NCI-H2107 treated with DMSO at 0.1 percent for 48 hours (cell line): ENCODE measurements at regions not wholly inside any gene's neighbourhood (a gene's known extent, or its start where the extent isn't known, plus 50 kb on each side); places are given as distances from the start of the nearest gene placed in this dataset.
A peak's percentile ranks its signal among the peaks of the same experiment; 100 is the strongest.

Source experiments
- DNase-seq: peaks from one replicate; lab custom pipeline; 2025; ENCODE audit not compliant: unreplicated experiment; lab: John Stamatoyannopoulos, UW

DNA sequence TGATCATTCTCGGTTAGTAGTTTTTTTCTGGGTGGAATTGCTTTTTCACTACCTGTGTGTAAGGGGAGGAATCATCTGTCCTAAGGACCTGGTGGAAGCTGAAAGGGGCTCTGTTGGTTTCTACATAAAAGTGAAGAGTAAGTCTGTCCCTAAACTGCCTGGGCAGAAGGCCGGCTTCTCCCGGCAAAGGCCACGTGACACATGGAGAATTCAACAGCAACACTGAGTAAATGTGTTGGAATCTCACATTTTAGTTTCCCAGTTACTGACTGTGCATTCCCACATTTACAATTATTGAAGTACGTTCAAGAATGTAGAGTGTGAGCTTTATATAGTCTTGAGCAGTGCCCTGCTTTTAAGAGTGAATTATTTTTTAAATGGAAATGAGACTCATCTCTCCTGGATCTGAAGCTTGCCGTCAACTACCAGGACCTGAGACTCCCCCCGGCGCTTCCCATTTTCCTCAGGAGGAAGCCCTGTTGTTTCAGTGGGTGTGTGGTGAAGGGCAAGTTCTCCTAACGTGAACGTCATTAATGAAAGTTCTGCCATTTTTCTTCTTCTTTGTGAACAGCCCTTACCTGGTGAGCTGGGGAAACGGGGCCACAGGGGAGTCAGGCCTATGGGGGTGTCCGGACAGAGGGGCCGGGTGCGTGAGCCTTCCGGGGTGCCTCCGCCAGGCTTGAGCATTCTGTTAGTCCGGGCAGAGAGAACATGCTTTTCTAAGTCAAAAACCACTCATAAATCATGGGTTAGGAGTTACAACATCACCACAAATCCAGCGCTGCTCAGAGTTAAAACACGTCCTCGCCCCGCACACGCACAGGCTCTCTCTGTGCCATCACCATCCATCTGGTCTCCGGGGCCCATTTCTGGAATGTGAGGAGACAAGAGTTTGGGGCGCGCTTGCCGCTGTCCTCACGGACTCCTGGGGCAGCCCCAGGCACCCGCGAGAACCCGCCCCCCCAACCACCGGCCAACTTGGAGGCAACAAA, 56.6 kb upstream of the SMOC2 start:
- no peak for DNase-seq

DNA sequence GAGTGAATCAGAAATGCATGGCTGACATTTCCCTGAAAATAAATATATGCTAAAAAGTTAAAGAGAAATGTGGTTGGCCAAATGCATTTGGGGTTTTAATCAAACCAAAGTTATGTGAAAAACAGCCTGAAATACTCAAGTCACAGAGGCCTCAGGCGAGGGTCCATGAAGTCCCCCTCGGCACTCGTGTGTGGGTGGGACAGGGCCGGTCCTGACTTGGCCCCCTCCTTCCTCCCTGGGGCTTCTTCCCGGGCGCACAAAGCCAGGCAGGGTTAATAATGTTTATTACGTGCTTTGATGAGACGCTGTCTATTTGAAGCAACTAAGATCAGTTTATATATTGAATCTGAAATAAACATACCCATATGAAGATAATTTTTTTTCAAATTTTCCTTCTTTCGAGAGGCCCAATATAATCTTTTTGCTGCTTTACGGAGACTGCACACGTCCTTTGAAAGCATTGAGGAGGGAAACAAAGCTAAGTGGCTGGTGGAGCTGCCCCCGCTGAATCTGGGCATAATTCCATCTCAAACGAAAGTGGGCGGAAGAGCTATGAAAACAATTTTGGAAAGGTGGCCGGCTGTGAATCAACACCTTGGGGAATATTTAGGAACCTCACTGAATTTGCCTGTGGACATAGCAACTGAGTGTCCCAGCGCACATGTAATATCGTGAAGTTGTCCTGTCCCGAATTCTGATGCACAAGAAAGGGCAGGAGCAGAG, 55.8 kb upstream of the SMOC2 start:
- peak; percentile 28 for DNase-seq

DNA sequence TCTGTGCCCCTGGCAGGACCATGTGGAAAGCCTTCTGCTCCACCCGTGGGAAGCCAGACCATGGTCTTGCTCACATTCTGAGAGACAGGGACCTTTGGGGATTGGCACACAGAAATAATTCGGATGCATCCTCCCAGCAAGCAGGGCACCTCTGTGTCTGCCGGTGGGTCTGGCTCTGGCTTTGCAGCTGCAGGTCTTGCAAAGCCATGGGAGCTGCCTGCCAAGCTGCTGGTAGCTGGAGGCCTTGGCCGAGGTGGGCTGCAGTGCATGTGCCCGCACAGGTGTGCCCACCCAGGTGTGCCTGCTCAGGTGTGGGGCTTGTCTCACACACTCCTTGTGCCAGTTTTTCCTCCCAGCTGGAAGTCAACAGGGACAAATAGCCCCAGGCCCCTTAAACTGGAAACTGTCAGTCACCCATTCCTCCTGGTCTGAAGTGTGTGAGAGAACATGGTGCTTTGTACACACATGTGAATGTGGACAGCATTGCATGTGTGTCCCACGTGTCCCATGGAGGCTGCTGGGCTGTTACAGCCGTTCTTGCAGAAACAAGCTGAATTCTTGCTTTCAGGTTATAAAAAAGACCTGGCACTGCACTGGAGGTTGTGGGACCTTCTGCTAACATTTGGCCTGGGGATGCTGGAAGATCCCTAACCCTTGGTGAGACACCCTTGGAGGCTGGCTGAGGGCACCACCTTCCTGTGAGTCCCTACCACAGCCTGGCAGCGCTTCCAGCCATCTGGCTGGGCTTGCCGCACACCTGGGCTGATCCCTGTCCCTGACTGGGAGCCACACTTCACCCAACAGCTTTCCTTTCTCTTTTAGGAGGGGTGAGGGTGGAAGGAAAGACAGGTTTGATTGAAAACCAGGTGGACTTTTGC, 54.9 kb upstream of the SMOC2 start:
- peak; percentile 20 for DNase-seq

DNA sequence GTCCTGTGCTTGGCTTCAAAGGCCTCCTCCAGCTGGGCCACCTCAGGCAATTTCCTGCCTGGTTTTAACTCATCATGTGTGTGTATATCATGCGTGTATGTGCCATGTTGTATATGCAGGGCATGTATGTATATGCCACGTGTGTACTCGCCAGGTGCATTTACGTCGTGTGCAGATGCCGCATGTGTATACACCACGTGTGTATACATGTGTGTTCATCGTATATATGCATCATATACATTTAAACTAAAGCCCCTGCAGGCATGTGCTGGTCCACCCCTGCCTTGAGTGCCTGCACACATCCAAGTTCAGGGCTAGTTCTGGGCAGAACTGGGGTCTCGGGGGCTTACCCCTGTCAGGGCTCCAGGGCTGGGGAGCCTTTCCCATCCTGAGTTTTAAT, 54.0 kb upstream of the SMOC2 start:
- no peak for DNase-seq

DNA sequence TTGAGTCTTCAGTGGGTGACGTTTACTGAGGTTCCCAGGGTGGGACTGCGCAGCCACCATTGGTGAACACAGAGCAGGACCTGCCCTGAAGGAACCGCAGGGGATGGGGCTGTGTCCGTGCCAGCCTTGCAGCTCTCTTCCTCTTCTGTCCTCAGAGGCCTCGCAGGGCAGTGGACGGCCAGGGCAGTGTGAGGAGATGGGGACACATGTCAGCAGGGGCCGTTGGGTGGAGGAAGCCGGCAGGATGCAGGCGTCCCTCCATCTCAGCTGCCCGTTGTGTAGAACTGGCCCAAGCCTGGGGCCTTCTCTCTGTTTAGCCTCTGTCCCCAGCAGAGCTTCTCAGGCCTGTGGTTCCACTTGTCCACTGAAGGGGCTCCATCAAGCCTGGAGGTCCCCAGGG, 53.6 kb upstream of the SMOC2 start:
- DNase-seq = no peak

DNA sequence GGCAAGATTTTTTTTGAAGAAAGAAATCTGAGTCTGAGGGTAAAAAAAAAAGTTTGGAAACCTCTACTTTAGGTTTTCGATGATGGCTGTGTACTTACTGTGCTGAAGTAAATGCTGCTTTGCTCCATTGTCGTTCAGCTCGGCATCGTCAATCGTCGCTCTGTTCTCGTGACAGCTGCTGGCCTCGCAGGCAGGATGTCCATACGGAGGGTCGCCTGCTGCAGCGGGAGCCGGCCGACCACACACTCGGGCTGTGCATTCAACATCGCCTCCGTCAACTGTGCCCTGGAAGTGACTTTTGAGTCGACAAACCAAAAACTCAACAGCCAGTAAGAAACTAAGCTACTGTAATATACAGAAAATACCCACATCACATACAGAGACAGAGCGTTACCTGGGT, 53.1 kb upstream of the SMOC2 start:
- no peak for DNase-seq

DNA sequence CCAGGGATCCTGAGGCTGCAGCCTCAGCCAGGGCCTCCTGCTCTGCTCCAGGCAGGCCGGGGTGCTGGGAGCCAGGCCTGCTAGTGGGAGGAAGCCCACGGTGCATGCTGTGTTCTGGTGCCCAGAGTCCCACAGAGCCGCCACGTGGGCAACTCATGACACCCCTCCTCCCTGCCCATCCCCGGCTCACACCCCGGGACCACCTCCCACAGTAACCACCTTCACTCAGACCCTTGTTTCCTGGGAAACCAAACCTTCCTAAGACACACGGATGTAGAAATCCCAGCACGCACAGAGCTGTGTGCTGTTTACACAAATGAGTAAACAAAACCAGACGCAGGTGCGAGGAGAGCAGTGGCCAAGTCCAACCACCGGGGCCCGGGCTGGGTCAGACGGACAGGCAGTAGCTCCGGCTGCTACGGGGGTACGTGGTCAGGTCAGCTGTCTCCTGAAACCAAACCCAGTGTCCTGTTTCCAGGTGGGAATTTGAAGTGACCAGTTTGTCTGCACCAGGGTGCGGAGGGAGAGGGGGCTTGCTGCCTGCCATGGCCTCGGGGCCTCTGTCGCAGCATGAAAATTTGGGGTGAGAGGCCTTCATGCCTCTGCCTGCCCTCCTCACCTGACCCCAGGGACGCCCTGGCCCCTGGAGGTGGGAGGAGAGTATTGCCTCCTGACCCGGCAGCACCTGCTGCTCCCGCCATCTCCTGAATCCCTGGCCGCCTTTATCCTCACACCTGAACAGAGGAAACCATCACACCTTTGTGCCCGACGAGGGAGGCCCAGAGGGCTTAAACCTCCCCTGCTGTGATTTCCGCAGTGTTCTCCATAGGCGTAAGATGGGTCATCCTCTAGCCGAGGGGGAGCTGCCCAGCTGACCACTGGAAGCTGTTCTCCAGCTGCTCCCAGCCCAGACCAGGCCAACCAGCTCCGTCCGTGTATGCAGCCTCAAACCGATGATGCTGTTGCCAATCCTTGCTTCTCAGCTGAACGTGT, 52.0 kb upstream of the SMOC2 start:
- peak; percentile 37 for DNase-seq

DNA sequence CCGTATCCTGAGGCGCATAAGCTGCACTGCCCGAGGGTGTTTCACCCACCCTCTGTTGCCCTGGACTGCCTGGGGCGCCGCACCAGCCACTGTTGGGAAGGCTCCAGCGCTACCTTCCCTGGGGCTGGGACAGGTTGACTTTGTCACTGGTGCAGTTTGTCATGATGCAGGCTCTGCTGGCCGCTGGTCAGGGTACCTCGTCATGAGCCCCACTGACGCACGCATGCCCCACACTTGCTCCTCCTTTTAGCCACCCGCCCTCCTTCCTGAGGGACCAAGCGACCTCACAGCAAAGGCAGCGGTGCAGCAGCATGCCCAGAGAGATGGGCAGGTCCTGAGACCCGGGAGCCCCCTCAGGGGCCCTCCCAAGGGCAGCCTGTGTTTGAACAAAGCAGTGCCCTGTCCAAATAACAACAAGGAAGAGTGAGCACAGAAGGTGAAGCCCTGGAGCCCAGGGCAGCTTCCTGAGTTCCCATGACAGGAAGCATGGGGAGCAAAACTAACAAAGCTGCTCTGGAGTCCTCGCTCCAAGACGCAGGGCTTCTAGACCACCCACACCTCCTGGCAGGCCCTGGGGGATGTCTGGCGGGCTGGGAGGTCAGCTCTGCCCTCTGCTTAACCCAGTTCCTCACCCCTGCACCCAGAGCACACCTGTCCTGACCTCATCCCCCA, 50.1 kb upstream of the SMOC2 start:
- no peak for DNase-seq
